RWPE1 (cell line): ENCODE measurements at regions not wholly inside any gene's neighbourhood (a gene's known extent, or its start where the extent isn't known, plus 50 kb on each side); places are given as distances from the start of the nearest gene placed in this dataset.

Source experiments
- CTCF ChIA-PET: fragments of 350-600 bp; sonication (Branson Sonifier 250); formaldehyde crosslinking; extraction: SDS; loops from one replicate; lab custom pipeline; 2021; lab: Yijun Ruan, JAX
- POLR2A ChIA-PET: fragments of 400-600 bp; formaldehyde crosslinking; extraction: SDS; loops from one replicate; lab custom pipeline; 2020; ENCODE audit warnings: antibody characterized with exemption; ENCODE audit not compliant: low non-redundant PET; lab: Yijun Ruan, JAX
- DNase-seq: peaks from one replicate; pipeline ENCODE4 v3.0.0; 2012; ENCODE audit warnings: low spot score
- H3K27ac ChIP-seq: fragments of 450-650 bp; 2 replicates; pipeline ENCODE4 v1.5.1; 2017
- TF ChIP-seq, protein P1 (sequence below): fragments of 450-650 bp; conservative IDR thresholded peaks from 2 replicates; pipeline ENCODE4 v1.5.1; 2017; ENCODE audit warnings: low read depth, mild to moderate bottlenecking

DNA sequence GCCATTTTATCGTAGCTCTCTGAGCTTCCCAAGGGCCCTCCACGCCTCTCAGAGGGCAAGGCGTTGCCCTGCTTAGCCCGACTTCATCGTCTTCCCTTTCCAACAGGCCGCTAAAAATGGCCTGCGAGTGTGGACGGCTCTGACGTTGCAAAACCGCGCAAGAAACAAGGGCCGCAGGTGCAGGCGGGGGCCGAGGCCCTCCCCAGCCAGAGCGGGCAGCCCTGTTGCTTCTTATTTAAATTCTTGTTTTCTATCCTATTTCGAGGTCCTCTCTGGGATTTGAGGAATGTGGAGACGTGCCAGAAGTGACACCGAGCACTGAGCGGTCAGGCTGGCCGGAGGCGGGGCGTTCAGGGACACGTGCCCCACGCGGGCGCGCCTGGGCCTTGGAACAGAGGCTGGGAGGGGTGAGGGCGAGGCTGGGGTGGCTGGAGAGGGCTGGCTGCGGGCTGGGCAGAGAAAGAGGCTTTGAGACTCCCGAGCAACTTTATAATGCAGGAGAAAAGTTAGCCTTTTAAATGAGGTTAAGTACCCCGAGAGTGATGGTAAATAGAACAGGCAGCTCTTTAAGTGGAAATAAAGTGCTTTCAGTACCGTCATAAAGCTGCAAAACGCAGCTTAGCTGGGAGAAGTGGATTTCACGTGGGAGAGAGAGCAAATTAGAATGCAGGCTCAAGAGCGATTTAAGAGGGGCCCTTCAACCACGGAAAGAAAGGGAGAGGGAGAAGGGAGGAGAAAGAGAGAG is 243.6 kb downstream of the AUH start:
- TF ChIP-seq, protein P1, sequence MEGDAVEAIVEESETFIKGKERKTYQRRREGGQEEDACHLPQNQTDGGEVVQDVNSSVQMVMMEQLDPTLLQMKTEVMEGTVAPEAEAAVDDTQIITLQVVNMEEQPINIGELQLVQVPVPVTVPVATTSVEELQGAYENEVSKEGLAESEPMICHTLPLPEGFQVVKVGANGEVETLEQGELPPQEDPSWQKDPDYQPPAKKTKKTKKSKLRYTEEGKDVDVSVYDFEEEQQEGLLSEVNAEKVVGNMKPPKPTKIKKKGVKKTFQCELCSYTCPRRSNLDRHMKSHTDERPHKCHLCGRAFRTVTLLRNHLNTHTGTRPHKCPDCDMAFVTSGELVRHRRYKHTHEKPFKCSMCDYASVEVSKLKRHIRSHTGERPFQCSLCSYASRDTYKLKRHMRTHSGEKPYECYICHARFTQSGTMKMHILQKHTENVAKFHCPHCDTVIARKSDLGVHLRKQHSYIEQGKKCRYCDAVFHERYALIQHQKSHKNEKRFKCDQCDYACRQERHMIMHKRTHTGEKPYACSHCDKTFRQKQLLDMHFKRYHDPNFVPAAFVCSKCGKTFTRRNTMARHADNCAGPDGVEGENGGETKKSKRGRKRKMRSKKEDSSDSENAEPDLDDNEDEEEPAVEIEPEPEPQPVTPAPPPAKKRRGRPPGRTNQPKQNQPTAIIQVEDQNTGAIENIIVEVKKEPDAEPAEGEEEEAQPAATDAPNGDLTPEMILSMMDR, result no peak
- no peak for DNase-seq
- ChIA-PET CTCF (no interaction called here), POLR2A (no interaction called here)
- H3K27ac ChIP-seq, result no peak overlapping the region

DNA sequence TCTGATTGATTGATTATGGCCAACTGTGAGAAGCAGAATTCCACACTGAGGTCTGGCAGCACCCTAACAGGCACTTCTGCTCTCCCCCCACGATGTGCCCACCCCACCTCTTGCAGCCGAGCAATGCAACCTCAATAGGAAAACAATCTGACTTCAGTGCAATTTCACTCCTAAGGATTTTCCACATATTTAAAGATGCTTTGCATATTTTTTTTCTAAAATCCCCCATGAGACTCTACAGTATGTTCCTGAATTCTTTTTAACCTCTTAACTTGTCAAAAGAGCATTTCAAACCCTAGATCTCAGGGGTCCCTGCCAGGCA is 243.1 kb downstream of the AUH start:
- H3K27ac ChIP-seq, result no peak overlapping the region
- ChIA-PET POLR2A (no interaction called here), CTCF (no interaction called here)
- TF ChIP-seq, protein P1, result no peak
- DNase-seq, result no peak

DNA sequence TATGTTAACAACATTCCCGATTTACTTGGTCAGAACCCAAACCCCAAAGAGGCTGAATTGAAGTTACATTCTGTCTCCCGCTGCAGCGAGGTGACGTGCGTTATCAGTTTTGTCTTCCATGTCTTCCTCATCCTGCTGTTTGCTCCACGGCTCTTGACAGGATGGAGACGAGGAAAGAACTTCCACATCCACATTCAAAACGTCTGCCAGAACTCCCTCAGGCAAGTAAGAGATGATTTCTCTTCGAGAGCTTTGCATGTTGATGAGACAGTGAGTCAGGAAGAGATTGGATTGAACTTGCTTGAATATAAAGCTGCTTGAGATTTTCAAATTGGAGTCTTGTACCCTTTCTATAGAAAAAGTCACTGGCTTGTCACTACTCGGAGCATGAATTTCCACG is 242.6 kb downstream of the AUH start:
- TF ChIP-seq, protein P1, result no peak
- CTCF ChIA-PET, result no interaction called here
- H3K27ac ChIP-seq, result no peak overlapping the region
- DNase-seq, result peak; percentile 83
- POLR2A ChIA-PET, result no interaction called here

DNA sequence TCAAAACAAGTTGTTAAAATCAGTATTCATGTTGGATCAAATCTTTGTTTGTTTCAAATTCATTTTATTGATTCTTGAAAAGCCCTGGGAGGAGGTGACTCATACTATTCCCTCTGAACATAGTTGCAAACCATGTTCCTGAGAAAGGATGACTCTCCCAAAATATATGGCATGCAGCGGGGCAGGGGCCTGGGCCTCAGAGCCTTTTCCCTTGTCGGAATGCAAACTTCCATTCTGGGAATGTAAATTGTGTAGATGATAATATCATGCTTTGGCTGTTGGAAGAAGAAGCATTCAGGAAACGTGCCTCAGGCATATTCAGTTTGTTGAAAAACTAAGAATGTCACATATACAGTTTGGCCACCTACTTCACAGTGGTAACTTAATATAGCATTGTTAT is 242.0 kb downstream of the AUH start:
- POLR2A ChIA-PET, result no interaction called here
- TF ChIP-seq, protein P1, result no peak
- no peak overlapping the region for H3K27ac ChIP-seq
- DNase-seq, result peak; percentile 81
- CTCF ChIA-PET, result interaction anchor here (0.6 kb wide), 1 partner anchor 225 kb away, joined by 3 read pairs; no protein-coding TSS in a partner anchor

DNA sequence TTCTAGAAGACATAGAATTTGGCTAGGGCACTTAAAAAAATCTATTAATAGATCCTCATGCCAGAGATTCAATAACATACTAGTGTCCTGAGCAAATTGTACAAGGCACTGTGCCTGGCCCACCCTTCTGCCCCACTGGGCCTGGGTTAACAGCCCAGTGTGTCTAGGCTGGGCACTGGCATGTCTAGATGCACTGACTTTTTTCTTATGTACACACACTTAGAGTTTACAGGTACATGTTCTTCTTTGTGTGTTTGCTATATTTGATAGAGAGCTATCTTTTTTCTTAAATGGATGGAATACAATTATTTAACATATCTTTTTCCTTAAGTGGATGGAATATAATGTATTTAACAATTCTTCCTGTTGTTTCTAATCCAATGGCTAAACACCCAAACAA is 241.5 kb downstream of the AUH start:
- no peak for DNase-seq
- no peak overlapping the region for H3K27ac ChIP-seq
- CTCF ChIA-PET, result interaction anchor here (0.6 kb wide), 1 partner anchor 225 kb away, joined by 3 read pairs; no protein-coding TSS in a partner anchor
- TF ChIP-seq, protein P1, result no peak
- POLR2A ChIA-PET, result no interaction called here

DNA sequence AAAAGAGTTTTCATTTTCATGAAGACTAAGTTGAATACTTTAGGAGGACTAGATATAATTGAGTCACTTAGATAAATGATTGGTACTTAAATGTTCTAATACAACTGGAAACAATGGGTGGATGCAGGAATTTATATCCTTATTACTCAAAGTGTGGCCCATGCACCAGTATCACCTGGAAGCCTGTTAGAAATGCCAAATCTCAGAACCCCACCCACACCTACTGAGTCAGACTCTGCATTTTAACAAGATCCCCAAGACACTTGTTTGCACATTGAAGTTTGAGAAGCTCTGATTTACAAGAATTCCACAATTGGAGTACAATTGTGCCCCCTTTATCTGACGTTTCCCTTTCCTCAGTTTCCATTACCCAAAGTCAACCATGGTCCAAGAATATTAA is 239.0 kb downstream of the AUH start:
- TF ChIP-seq, protein P1, result no peak
- CTCF ChIA-PET, result interaction anchor here (0.7 kb wide), 1 partner anchor 42 kb away, joined by 3 read pairs; no protein-coding TSS in a partner anchor
- no peak overlapping the region for H3K27ac ChIP-seq
- DNase-seq, result no peak
- POLR2A ChIA-PET, result no interaction called here
